Posterior vena cava (tissue), 2 donors: ENCODE measurements at regions not wholly inside any gene's neighbourhood (a gene's known extent, or its start where the extent isn't known, plus 50 kb on each side); places are given as distances from the start of the nearest gene placed in this dataset.
"Not testable (repeated sequence)": the region's sequence is repeated elsewhere in the genome, so short reads cannot be mapped to it uniquely, and the experiment has no call there.

Source experiments
- DNase-seq: peaks from one replicate; pipeline ENCODE4 v3.0.0-alpha.2; 2020; ENCODE audit warnings: low spot score
- intact Hi-C, 2 donors: fragments of 100-400 bp; cut with DNase I; formaldehyde crosslinking; loops; one replicate each; pipeline versions ENCODE4 v1.14.1 to v1.14.2; 2022 to 2023
- donor health status: DM: yes; HTN: yes; CAD: no.
- donor health status: DM: yes; HTN: yes; CAD: no.

GRCh38 chr14:56351861-56352260, 227.7 kb upstream of the TMEM260 start:
- DNase-seq: no peak
- intact Hi-C loops: no loop called here

DNA sequence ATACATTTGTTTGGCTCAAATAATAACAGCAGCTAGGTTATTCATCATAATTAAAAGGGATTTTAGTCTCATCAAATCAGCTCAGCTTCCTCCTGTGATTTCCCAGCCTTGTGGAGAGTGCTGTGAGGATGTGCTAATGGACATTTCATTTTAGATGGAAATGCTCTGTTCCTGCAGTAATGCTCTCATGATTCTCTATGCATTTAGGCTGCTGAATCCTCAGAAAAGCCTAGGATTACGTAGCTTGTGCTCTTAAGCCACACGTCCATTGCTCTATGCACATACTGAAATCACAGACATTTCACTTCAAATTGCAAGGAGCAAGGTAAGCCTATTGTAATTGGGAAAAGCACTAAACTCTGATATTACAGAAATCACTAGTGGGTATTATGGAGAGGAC, 226.6 kb upstream of the TMEM260 start:
- DNase-seq: no peak
- intact Hi-C loops: no loop called here

GRCh38 chr14:56357428-56357827, 222.2 kb upstream of the TMEM260 start:
- intact Hi-C loops: no loop called here
- no peak for DNase-seq

DNA sequence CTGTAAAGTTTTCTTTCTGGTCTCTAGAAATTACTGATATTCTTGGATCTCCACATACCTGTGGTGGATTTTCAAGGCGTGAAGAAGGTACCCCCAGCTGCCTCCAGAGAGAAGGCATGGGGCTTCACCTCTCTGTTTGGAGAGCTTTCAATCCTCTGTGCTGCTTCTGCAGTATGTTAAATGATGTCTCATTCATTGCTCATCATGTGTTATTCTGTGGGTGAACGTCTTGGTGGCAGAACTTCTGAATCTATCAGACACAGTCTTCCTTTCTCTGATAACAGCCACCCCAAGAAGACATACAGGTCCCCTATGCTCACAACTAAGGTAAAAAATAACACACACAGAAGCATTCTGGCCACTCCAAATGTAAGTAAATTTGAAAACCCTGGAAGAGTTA, 221.3 kb upstream of the TMEM260 start:
- intact Hi-C loops: no loop called here
- DNase-seq: no peak

DNA sequence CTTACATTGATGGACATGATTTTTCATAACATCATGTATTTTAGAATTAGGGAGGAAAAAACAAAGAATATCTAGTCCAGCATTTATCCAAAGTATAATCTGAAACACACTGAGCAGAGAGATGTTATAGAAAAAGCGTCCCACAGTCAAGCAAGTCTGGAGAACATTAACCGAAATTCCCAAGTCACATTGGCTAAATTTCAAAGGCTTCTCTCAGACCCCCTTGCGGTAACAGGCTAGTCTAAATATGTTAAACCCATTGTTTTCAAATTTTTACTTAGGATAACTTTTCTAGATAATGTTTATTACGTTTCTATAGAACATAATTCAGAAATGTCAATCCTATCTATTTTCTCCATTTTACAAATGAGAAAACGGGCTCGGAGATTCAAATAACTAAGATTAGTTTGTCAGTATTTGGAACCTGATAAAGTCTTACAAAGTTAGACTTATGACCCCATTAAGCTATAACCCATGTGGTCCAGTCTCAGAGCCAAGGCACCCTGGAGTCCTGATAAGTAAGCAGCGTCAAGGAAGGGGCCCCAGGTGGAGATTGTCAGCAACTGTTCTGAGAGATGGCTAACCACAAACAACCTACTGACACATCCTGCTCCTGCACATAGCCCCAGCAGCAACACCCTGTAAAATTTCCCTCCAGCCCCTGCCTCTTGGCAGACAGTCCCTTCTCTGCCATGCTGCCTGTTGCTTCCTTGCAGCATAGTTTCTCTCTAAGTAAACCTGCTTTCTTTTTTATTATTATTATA, 220.6 kb upstream of the TMEM260 start:
- DNase-seq: no peak
- intact Hi-C loops: no loop called here

DNA sequence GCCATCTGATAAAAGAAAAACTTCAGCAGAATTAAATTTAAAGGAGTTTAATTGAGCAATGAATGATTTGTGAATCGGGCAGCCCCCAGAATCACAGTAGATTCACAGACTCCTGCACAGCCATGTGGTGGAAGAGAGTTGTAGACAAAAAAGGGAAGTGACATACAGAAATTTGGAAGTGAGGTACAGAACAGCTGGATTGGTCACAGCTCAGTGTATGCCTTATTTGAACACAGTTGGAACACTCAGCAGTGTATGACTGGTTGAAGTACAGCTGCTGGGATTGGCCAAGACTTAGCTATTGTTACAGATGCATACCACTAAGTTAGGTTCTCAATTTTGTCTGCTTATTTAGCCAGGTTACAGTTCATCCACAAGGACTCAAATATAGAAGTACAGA, 213.9 kb upstream of the TMEM260 start:
- intact Hi-C loops, DNase-seq: not testable (repeated sequence)

DNA sequence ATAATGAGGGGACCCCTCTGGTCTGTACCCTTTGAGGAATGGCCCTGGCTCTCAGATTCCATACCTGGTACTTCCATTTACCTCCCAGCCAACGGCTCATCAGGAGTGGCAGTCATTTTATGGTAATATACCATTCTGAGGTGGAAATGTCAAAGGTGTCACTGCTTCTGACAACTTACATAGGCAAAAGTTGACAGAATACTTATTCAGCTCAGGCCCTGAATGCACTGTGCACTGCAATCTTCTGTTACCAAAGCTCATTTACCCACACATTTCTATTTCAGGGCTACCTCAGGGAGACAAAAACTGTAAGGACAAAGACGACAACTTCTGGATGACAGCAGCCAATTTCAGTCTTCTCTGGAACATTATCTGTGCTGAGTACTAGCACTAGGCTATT, 212.2 kb upstream of the TMEM260 start:
- no peak for DNase-seq
- intact Hi-C loops: no loop called here

DNA sequence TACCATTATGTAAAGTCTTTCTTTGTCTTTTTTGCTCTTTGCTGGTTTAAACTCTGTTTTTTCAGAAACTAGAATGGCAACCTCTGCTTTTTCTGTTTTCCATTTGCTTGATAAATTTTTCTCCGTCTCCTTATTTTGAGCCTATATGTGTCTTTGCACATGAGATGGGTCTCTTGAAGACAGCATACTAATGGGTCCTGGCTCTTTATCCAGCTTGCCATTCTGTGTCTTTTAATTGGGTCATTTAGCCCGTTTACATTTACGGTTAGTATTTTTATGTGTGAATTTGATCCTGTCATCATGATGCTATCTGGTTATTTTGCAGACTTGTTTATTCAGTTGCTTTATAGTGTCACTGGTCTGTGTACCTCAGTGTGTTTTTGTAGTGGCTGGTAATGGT, 207.9 kb upstream of the TMEM260 start:
- no peak for DNase-seq
- intact Hi-C loops: no loop called here

- intact Hi-C loops: no loop called here
- DNase-seq: no peak
Observed at GRCh38 chr14:56374421-56374820, 205.2 kb upstream of the TMEM260 start.

DNA sequence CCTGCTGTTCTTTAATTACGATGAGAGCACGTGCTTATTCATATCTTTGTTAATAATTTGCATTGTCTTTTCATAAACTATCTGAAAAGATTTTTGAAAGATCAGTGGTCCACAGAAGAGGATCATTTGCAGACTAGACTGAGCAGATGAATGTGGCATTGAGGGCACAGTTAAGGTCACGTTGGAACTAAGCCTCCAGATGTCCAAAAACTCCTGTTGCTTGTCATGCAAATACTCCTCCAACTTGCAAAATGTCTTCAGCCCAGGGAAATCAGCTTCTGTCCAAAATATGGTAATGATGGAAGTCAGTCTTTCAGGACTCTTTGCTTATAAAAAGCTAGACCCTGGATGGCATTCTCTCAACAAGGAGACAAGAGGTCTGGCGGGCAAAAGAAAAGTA, 201.6 kb upstream of the TMEM260 start:
- no peak for DNase-seq
- intact Hi-C loops: no loop called here

DNA sequence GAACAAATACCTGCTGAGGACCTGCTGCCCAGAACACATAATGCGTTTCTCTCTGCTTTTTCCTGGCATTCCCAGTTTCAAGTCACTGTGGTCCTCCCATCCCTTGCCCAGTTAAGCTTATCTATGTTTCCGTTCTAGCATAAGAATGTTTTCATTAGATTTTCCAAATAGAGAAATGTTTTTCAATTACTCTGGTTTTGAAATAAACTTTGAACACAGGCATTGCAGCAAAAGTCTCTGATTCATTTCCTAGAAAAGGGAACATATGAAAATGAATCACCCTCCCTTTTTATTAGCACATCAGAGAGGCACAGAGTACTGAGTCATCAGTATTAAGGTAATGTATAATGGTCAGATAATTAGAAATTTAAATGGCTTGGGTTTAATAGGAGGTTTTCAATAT, 201.1 kb upstream of the TMEM260 start:
- no peak for DNase-seq
- intact Hi-C loops: no loop called here

DNA sequence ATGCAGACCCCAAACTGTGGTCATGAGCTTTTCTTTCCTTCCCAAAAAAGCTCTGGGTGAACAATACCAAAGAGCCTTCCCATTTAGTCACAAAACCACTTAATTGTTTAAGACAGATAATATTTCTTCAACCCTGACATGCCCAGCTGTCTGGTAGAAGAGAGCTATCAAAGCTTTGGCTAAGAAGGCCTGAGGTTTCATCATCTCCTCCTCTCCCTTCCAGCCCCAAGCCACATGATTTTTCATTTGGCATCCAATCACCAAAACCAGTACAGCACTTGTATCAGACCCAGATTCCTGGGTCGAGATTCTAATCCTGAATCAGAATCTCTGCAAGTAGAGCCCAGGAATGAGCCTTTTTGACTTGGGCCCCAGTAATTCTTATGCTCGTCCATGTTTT, 199.6 kb upstream of the TMEM260 start:
- DNase-seq: no peak
- intact Hi-C loops: no loop called here

- no peak for DNase-seq
- intact Hi-C loops: no loop called here
Observed at GRCh38 chr14:56386024-56386423, 193.6 kb upstream of the TMEM260 start.

- intact Hi-C loops: no loop called here
- DNase-seq: no peak
Observed at GRCh38 chr14:56390859-56391258, 188.7 kb upstream of the TMEM260 start.

GRCh38 chr14:56394826-56395530, 184.6 kb upstream of the TMEM260 start:
- intact Hi-C loops: no loop called here
- no peak for DNase-seq

- no peak for DNase-seq
- intact Hi-C loops: no loop called here
Observed at GRCh38 chr14:56400109-56400825, 179.3 kb upstream of the TMEM260 start.

- no peak for DNase-seq
- intact Hi-C loops: no loop called here
Observed at GRCh38 chr14:56412468-56413434, 166.8 kb upstream of the TMEM260 start.

DNA sequence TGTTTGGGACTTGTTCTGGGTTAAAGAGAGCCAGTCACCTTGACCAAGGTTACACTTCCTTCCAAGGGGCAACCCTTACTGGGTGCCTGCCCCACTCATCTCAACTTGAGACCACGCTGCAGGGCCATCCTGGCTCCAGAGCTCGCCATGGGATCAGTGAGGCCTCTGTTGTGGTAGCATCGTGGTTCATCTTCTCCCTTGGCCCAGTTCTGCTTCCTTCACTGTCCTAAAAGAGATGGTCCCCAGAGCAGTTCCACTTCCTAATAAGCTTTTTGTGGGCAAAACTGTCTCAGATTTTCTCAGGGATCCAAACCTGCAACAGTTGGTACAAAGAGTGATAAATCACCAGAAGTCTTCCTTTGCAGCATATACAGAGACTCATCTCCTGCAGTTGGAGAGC, 165.9 kb upstream of the TMEM260 start:
- intact Hi-C loops: no loop called here
- no peak for DNase-seq

GRCh38 chr14:56414236-56414635, 165.4 kb upstream of the TMEM260 start:
- no peak for DNase-seq
- intact Hi-C loops: no loop called here
